Transverse colon (tissue), 3 donors: ENCODE measurements at regions not wholly inside any gene's neighbourhood (a gene's known extent, or its start where the extent isn't known, plus 50 kb on each side); places are given as distances from the start of the nearest gene placed in this dataset.

Source experiments
- CTCF ChIP-seq, 5 experiments: fragments of 200-600 bp in 3 of 5; fragments of 450-650 bp in 2 of 5; sonication (generic) in 3 of 5; IDR thresholded peaks; 1 replicate in 2 of 5; 2 replicates in 3 of 5; pipeline ENCODE4 v1.5.1; 2016 to 2017; ENCODE audit warnings: antibody characterized with exemption in 5 of 5, inconsistent platforms in 3 of 5, mild to moderate bottlenecking in 2 of 5, moderate library complexity in 1 of 5
- EP300 ChIP-seq: sonication (generic); formaldehyde crosslinking; IDR thresholded peaks from one replicate; pipeline ENCODE4 v1.6.1; 2017; ENCODE audit warnings: antibody characterized with exemption, low read depth
- POLR2A ChIP-seq: fragments of 450-650 bp; IDR thresholded peaks from one replicate; pipeline ENCODE4 v1.6.1; 2016; ENCODE audit warnings: antibody characterized with exemption, mild to moderate bottlenecking, moderate library complexity

GRCh38 chr1:157371826-157372225 lies 180.5 kb downstream of the FCRL5 start:
- no peak for TF ChIP-seq CTCF (IDR thresholded peaks at IDR 0.05)
- no peak for TF ChIP-seq EP300
- TF ChIP-seq POLR2A, result no peak
